ENCODE measurements at regions not wholly inside any gene's neighbourhood (a gene's known extent, or its start where the extent isn't known, plus 50 kb on each side); places are given as distances from the start of the nearest gene placed in this dataset.

GRCh38 chr6:105650347-105650746 is 247.5 kb upstream of the PREP start:
- no peak for DNase-seq (ENCODE audit: low read depth)

- DNase-seq (ENCODE audit: low read depth) = no peak
Measured at GRCh38 chr6:105649192-105649591, 246.3 kb upstream of the PREP start.

- no peak for DNase-seq (ENCODE audit: low read depth)
Measured at GRCh38 chr6:105648276-105648675, 245.4 kb upstream of the PREP start.

- DNase-seq (ENCODE audit: low read depth) = no peak
Measured at GRCh38 chr6:105646391-105646867, 243.5 kb upstream of the PREP start.

GRCh38 chr6:105645958-105646357 is 243.1 kb upstream of the PREP start:
- DNase-seq (ENCODE audit: low read depth) = no peak

- DNase-seq (ENCODE audit: low read depth) = no peak
Measured at GRCh38 chr6:105645156-105645555, 242.3 kb upstream of the PREP start.

- DNase-seq (ENCODE audit: low read depth) = no peak
Measured at GRCh38 chr6:105644691-105645090, 241.8 kb upstream of the PREP start.

- no peak for DNase-seq (ENCODE audit: low read depth)
Measured at GRCh38 chr6:105644073-105644489, 241.2 kb upstream of the PREP start.

GRCh38 chr6:105642708-105643107 is 239.8 kb upstream of the PREP start:
- no peak for DNase-seq (ENCODE audit: low read depth)

- no peak for DNase-seq (ENCODE audit: low read depth)
Measured at GRCh38 chr6:105641504-105641903, 238.6 kb upstream of the PREP start.

GRCh38 chr6:105639124-105639523 is 236.2 kb upstream of the PREP start:
- DNase-seq (ENCODE audit: low read depth) = no peak

GRCh38 chr6:105633814-105634213 is 230.9 kb upstream of the PREP start:
- no peak for DNase-seq (ENCODE audit: low read depth)

- DNase-seq (ENCODE audit: low read depth) = no peak
Measured at GRCh38 chr6:105628156-105628860, 225.4 kb upstream of the PREP start.

- no peak for DNase-seq (ENCODE audit: low read depth)
Measured at GRCh38 chr6:105626295-105627158, 223.6 kb upstream of the PREP start.

GRCh38 chr6:105624021-105624420 is 221.1 kb upstream of the PREP start:
- DNase-seq (ENCODE audit: low read depth) = no peak

GRCh38 chr6:105622226-105622625 is 219.3 kb upstream of the PREP start:
- no peak for DNase-seq (ENCODE audit: low read depth)

GRCh38 chr6:105621564-105622175 is 218.8 kb upstream of the PREP start:
- no peak for DNase-seq (ENCODE audit: low read depth)

- no peak for DNase-seq (ENCODE audit: low read depth)
Measured at GRCh38 chr6:105620878-105621277, 218.0 kb upstream of the PREP start.

- DNase-seq (ENCODE audit: low read depth) = no peak
Measured at GRCh38 chr6:105619971-105620741, 217.3 kb upstream of the PREP start.

- DNase-seq (ENCODE audit: low read depth) = no peak
Measured at GRCh38 chr6:105618247-105618646, 215.4 kb upstream of the PREP start.

GRCh38 chr6:105616521-105616920 is 213.6 kb upstream of the PREP start:
- no peak for DNase-seq (ENCODE audit: low read depth)

- no peak for DNase-seq (ENCODE audit: low read depth)
Measured at GRCh38 chr6:105611606-105612005, 208.7 kb upstream of the PREP start.
